Osteoblast (primary cell): ENCODE measurements at regions not wholly inside any gene's neighbourhood (a gene's known extent, or its start where the extent isn't known, plus 50 kb on each side); places are given as distances from the start of the nearest gene placed in this dataset.

Experiments
- DNase-seq: peaks from one replicate; pipeline ENCODE4 v3.0.0; 2011; ENCODE audit warnings: low spot score, mixed read lengths; ENCODE audit not compliant: insufficient read length; ENCODE audit errors: missing footprints
- H2AFZ ChIP-seq: 2 replicates; pipeline ENCODE4 v1.6.0; 2011; ENCODE audit warnings: mild to moderate bottlenecking, low read length
- H3K27ac ChIP-seq: 2 replicates; pipeline ENCODE4 v1.5.1; 2011; ENCODE audit warnings: mild to moderate bottlenecking, low read depth, low read length, moderate library complexity
- H3K27me3 ChIP-seq: 2 replicates; pipeline ENCODE4 v1.6.0; 2012; ENCODE audit warnings: mild to moderate bottlenecking, control low read depth, inconsistent platforms, low read length, moderate library complexity; ENCODE audit not compliant: insufficient read depth
- H3K36me3 ChIP-seq: 2 replicates; pipeline ENCODE4 v1.5.1; 2011; ENCODE audit warnings: mild to moderate bottlenecking, low read length, control low read depth, moderate library complexity; ENCODE audit not compliant: insufficient read depth
- H3K4me1 ChIP-seq: 2 replicates; pipeline ENCODE4 v1.5.1; 2011; ENCODE audit warnings: mild to moderate bottlenecking, low read length, control low read depth, moderate library complexity; ENCODE audit not compliant: insufficient read depth
- H3K4me2 ChIP-seq: 2 replicates; pipeline ENCODE4 v1.6.0; 2011; ENCODE audit warnings: mild to moderate bottlenecking, low read length; ENCODE audit not compliant: insufficient read depth
- H3K4me3 ChIP-seq: fragments of 200-600 bp; sonication (generic); 3 replicates; pipeline ENCODE4 v1.5.1; 2012; ENCODE audit warnings: mild to moderate bottlenecking, low read length, inconsistent platforms; ENCODE audit not compliant: insufficient read depth
- H3K79me2 ChIP-seq: 2 replicates; pipeline ENCODE4 v1.6.0; 2012; ENCODE audit warnings: mild to moderate bottlenecking, low read length, control low read depth, inconsistent platforms; ENCODE audit not compliant: insufficient read depth
- H3K9me3 ChIP-seq: 2 replicates; pipeline ENCODE4 v1.5.1; 2011; ENCODE audit warnings: low read depth, low read length, control low read depth
- H4K20me1 ChIP-seq: 2 replicates; pipeline ENCODE4 v1.6.0; 2012; ENCODE audit warnings: mild to moderate bottlenecking, low read length, control low read depth; ENCODE audit not compliant: insufficient read depth
- CTCF ChIP-seq: IDR thresholded peaks from 2 replicates; pipeline ENCODE4 v1.5.1; 2011; ENCODE audit warnings: mild to moderate bottlenecking, low read depth, low read length, moderate library complexity; ENCODE audit errors: extremely low read depth

GRCh38 chr10:83909001-83909400 is 230.3 kb upstream of the GHITM start:
- Histone ChIP-seq H3K36me3 (no peaks in the 10 kb centered on the region), H3K9me3 (no peaks in the 10 kb centered on the region), H3K27ac (no peak overlapping the region), H3K79me2 (no peaks in the 10 kb centered on the region), H3K4me3 (no peak overlapping the region), H4K20me1 (no peaks in the 10 kb centered on the region), H3K27me3 (no peaks in the 10 kb centered on the region), H3K4me1 (no peaks in the 10 kb centered on the region), H2AFZ (no peak overlapping the region), H3K4me2 (no peak overlapping the region)
- DNase-seq, result no peak
- no peak for TF ChIP-seq CTCF

GRCh38 chr10:83915801-83916200 is 223.5 kb upstream of the GHITM start:
- Histone ChIP-seq H3K4me3 (no peak overlapping the region), H3K4me2 (no peak overlapping the region), H3K4me1 (no peaks in the 10 kb centered on the region), H4K20me1 (no peaks in the 10 kb centered on the region), H3K27me3 (no peaks in the 10 kb centered on the region), H3K27ac (no peak overlapping the region), H3K36me3 (no peaks in the 10 kb centered on the region), H3K79me2 (no peaks in the 10 kb centered on the region), H2AFZ (no peak overlapping the region), H3K9me3 (no peaks in the 10 kb centered on the region)
- no peak for DNase-seq
- TF ChIP-seq CTCF, result no peak

GRCh38 chr10:83917537-83918506 is 221.5 kb upstream of the GHITM start:
- Histone ChIP-seq H3K27me3 (no peaks in the 10 kb centered on the region), H3K79me2 (no peaks in the 10 kb centered on the region), H3K4me3 (no peak overlapping the region), H3K27ac (no peak overlapping the region), H3K4me2 (no peak overlapping the region), H3K4me1 (no peaks in the 10 kb centered on the region), H3K9me3 (no peaks in the 10 kb centered on the region), H2AFZ (no peak overlapping the region), H4K20me1 (no peaks in the 10 kb centered on the region), H3K36me3 (no peaks in the 10 kb centered on the region)
- DNase-seq, result peak; percentile 62
- TF ChIP-seq CTCF, result no peak

- Histone ChIP-seq H3K4me1 (no peaks in the 10 kb centered on the region), H4K20me1 (no peaks in the 10 kb centered on the region), H3K79me2 (no peaks in the 10 kb centered on the region), H3K9me3 (no peaks in the 10 kb centered on the region), H3K4me3 (no peak overlapping the region), H3K27ac (no peak overlapping the region), H3K36me3 (no peaks in the 10 kb centered on the region), H2AFZ (no peak overlapping the region), H3K4me2 (no peak overlapping the region), H3K27me3 (no peaks in the 10 kb centered on the region)
- no peak for DNase-seq
- no peak for TF ChIP-seq CTCF
Measured at GRCh38 chr10:83919187-83919586, 220.1 kb upstream of the GHITM start.
